ENCODE measurements at regions not wholly inside any gene's neighbourhood (a gene's known extent, or its start where the extent isn't known, plus 50 kb on each side); places are given as distances from the start of the nearest gene placed in this dataset.

DNA sequence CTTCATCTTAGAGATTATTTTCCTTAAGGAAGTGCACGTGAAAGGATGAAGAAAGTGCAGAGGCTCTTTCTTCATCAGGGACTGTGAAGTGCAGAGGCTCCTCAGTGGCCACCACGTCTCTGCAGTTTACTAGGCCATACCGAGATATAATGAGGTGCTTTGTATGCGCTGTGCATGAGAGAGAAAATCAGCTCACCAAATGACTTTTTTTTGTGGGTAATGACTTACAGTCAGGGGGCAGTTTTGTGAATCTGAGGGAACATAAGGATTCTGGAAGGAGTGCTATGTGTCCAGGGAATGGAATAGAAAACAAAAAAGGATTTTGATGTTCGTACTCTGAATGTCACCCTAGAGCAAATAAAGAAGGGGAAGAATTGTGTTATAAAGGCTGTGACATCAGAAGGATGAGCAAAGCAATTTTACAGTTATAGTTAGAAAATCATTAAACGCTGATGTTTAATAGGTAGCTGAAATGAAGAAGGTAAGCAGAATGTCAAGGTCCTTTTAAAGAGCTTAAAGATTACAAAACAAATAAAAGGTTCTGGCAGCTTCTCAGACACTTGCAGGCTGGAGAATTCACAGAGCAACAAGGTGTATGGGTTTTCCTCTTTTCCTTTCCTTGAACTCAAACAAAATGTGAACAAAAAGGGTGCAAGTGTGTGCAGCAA lies 247.5 kb upstream of the NOVA1 start:
- H3K36me3 Mint-ChIP-seq (ENCODE audit: low read depth): no peaks in the 10 kb centered on the region

DNA sequence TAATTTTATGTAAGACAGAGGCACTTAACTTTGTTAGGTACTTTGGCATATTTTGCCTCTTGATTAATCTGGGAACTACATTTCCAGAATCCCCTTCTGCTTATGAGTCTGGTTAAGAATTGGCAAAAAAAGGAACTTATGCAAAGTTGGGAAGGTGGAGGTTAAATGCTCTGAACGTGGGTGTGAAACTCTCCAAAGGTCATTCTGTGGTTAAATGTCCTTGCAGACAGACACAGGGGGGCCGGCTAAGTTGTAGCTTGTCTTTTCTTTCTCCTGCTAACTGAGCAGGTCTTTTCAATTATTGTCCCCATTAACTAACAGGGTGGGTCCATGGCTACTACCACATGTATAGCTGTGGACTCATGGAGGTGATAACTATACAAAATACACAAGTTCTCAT lies 248.6 kb upstream of the NOVA1 start:
- DNase-seq: no peak
- no peaks in the 10 kb centered on the region for H3K36me3 Mint-ChIP-seq (ENCODE audit: low read depth)
- no peaks in the 10 kb centered on the region for H3K27me3 Mint-ChIP-seq
- no peak overlapping the region for H3K27ac Mint-ChIP-seq
- no peak overlapping the region for H3K4me3 Mint-ChIP-seq
- no peak for ATAC-seq
- no peaks in the 10 kb centered on the region for H3K4me1 Mint-ChIP-seq
- H3K9me3 ChIP-seq (ENCODE audit: control insufficient read depth, low read length, poor library complexity, severe bottlenecking): no peaks in the 10 kb centered on the region

More for the DNA sequence above, 247.5 kb upstream of the NOVA1 start:
- no peaks in the 10 kb centered on the region for H3K9me3 ChIP-seq (ENCODE audit: control insufficient read depth, low read length, poor library complexity, severe bottlenecking)
- Mint-ChIP-seq H3K27ac (no peak overlapping the region), H3K27me3 (no peaks in the 10 kb centered on the region), H3K4me1 (no peaks in the 10 kb centered on the region), H3K4me3 (no peak overlapping the region)
- no peak for ATAC-seq
- DNase-seq: no peak

DNA sequence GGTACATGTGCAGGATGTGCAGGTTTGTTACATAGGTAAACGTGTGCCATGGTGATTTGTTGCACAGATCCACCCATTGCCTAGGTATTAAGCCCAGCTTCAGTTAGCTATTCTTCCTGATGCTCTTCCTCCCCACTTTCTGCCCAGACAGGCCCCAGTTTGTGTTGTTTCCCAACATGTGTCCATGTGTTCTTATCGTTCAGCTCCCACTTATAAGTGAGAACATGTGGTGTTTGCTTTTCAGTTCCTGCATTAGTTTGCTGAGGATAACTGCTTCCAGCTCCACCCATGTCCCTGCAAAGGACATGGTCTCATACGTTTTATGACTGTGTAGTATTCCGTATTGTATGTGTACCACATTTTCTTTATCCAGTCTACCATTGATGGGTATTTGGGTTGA lies 251.7 kb upstream of the NOVA1 start:
- Mint-ChIP-seq H3K4me3 (no peak overlapping the region), H3K27me3 (no peaks in the 10 kb centered on the region), H3K36me3 (ENCODE audit: low read depth) (no peaks in the 10 kb centered on the region), H3K4me1 (no peaks in the 10 kb centered on the region), H3K27ac (no peak overlapping the region)
- no peaks in the 10 kb centered on the region for H3K9me3 ChIP-seq (ENCODE audit: control insufficient read depth, low read length, poor library complexity, severe bottlenecking)
- no peak for DNase-seq
- no peak for ATAC-seq

DNA sequence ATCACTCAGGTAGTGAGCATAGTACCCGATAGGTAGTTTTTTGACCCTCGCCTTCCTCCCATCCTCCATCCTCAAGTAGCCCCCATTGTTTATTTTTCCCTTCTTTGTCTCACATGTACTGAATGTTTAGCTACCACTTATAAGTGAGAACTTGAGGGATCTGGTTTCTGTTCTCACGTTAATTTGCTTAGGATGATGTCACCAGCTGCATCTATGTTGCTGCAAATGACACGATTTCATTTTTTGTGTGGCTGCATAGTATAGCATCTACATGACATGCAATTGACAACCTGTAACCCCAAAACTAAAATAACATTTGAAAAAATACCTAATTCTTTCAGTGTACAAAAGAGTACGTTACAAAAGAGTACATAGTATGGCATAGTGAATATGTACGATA lies 254.0 kb upstream of the NOVA1 start:
- ATAC-seq: no peak

DNA sequence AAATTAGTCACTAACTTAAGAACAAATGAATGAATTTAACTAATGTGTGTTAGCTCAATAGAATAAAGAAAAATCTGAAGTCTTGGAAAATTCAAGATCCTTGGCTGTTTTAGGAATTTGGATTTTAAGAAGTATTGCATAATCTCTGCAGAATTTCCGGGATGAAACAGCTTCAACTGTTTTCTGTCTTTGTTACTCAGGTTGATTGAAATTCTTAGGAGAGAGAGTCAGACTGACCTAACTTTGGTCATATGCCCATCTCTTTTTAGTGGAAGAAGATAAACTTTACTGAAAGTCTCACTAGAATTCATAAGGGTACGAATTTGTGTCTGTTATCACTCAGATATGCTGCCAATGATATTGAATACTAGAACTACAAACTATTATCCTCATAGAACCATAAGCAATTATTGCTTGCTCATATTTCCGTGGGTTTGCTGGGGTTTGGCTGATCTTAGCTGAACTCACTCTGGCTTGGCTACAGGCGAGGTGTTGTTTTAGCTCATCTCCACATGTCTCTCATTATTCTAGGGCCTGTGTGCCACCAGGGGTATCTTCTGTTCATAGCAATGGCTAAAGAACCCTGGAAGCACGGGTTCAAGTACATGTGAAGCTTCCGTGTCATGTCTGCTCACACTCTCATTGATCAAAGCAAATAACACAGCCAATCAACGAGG lies 257.4 kb upstream of the NOVA1 start:
- ATAC-seq: no peak
- Mint-ChIP-seq H3K27ac (no peak overlapping the region), H3K4me1 (no peaks in the 10 kb centered on the region), H3K27me3 (no peaks in the 10 kb centered on the region), H3K36me3 (ENCODE audit: low read depth) (no peaks in the 10 kb centered on the region), H3K4me3 (no peak overlapping the region)
- no peaks in the 10 kb centered on the region for H3K9me3 ChIP-seq (ENCODE audit: control insufficient read depth, low read length, poor library complexity, severe bottlenecking)
- no peak for DNase-seq

More for the DNA sequence above, 254.0 kb upstream of the NOVA1 start:
- Mint-ChIP-seq H3K27me3 (no peaks in the 10 kb centered on the region), H3K4me1 (no peaks in the 10 kb centered on the region), H3K36me3 (ENCODE audit: low read depth) (no peaks in the 10 kb centered on the region), H3K27ac (no peak overlapping the region), H3K4me3 (no peak overlapping the region)
- no peak for DNase-seq
- no peaks in the 10 kb centered on the region for H3K9me3 ChIP-seq (ENCODE audit: control insufficient read depth, low read length, poor library complexity, severe bottlenecking)

DNA sequence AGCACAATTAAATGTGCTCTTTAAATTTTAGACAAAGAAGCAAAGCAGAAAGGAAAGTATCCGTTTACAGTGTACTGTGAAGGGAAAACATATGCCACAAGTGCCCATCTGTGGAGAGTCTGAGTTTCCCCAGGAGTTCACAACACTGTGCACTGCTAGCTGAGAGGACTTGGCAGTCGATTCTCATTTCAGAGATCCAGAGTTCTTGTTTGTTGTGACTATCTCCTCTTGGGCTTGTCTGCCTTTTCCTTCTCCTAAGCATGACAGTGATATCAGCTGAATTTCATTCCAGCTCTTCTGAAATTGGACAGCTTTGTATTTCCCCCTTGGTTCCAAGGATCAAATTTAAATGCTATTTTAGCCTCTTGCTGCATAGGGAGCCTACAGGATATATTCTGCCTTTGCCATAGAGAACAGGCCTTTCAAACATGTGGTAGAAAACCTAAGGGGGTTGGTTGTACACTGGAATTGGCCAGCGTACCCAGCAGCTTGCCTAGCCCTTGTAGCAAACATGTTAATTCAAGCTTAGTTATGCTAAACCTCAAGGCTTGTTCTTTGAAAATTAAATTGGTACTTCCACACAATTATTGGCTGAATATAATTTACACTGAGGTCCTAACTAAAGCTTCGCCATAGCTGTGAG lies 259.2 kb upstream of the NOVA1 start:
- ATAC-seq (no peak), DNase-seq (no peak)
- Mint-ChIP-seq H3K4me3 (no peak overlapping the region), H3K36me3 (ENCODE audit: low read depth) (no peaks in the 10 kb centered on the region), H3K4me1 (no peaks in the 10 kb centered on the region), H3K27ac (no peak overlapping the region), H3K27me3 (no peaks in the 10 kb centered on the region)
- H3K9me3 ChIP-seq (ENCODE audit: control insufficient read depth, low read length, poor library complexity, severe bottlenecking): no peaks in the 10 kb centered on the region

DNA sequence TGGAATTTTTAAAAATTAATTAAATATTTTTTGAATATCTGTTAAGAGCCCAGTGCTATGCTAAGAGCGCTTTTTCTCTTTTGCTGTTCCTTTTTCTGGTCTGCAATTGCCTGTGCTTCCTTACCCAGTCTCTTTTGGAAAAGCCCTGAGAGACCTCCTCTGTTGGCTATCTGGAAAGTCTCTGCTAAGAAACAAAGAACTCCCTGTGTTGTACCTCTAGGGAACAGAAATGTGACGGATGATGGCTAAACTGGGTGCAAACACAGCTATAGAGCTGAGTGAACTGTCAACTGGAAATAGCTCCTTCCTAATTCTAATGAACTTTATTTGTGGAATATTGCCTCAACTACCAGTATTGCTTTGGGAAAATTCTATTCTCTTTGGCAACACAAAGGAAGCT lies 261.6 kb upstream of the NOVA1 start:
- ATAC-seq: no peak
- Mint-ChIP-seq H3K36me3 (ENCODE audit: low read depth) (no peaks in the 10 kb centered on the region), H3K4me1 (no peaks in the 10 kb centered on the region), H3K4me3 (no peak overlapping the region), H3K27ac (no peak overlapping the region), H3K27me3 (no peaks in the 10 kb centered on the region)
- no peak for DNase-seq
- H3K9me3 ChIP-seq (ENCODE audit: control insufficient read depth, low read length, poor library complexity, severe bottlenecking): no peaks in the 10 kb centered on the region

DNA sequence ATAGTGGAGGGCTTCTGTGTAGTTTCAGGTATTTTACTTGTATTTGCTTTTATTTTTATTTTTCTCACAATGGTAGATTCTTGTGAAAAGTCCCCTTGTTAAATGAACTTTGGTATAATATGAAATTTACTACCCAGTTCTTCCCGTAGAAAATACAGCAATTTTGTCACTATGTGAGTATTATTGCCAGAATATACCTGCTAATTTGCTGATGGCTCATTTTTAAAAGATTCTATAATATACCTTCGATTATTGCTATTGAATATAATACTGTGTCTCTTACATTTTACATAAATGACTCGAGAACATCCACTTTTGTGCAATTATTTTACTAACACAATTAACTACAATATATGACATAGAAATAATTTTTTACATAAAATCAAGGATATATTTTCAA lies 262.3 kb upstream of the NOVA1 start:
- DNase-seq (no peak), ATAC-seq (no peak)
- Mint-ChIP-seq H3K36me3 (ENCODE audit: low read depth) (no peaks in the 10 kb centered on the region), H3K27ac (no peak overlapping the region), H3K4me1 (no peaks in the 10 kb centered on the region), H3K27me3 (no peaks in the 10 kb centered on the region), H3K4me3 (no peak overlapping the region)
- no peaks in the 10 kb centered on the region for H3K9me3 ChIP-seq (ENCODE audit: control insufficient read depth, low read length, poor library complexity, severe bottlenecking)

DNA sequence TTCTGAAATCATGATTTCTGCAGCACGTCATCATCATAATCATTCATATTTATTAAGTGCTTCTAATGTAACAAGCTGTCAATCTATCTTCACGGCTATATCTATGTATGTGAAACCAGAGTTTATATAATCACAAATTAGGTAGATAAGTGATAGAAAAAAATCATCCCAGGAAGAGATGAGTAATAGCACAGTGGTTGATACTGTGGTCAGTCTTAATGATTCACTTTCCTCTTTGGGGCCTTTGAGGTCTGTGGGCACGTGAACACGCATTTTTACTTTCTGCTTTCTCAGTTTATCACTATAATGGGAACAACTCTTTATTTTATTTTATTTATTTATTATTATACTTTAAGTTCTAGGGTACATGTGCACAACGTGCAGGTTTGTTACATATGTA lies 265.9 kb upstream of the NOVA1 start:
- Mint-ChIP-seq H3K27ac (no peak overlapping the region), H3K27me3 (no peaks in the 10 kb centered on the region), H3K4me1 (no peaks in the 10 kb centered on the region), H3K36me3 (ENCODE audit: low read depth) (no peaks in the 10 kb centered on the region), H3K4me3 (no peak overlapping the region)
- DNase-seq: no peak
- no peak for ATAC-seq
- H3K9me3 ChIP-seq (ENCODE audit: control insufficient read depth, low read length, poor library complexity, severe bottlenecking): no peaks in the 10 kb centered on the region

DNA sequence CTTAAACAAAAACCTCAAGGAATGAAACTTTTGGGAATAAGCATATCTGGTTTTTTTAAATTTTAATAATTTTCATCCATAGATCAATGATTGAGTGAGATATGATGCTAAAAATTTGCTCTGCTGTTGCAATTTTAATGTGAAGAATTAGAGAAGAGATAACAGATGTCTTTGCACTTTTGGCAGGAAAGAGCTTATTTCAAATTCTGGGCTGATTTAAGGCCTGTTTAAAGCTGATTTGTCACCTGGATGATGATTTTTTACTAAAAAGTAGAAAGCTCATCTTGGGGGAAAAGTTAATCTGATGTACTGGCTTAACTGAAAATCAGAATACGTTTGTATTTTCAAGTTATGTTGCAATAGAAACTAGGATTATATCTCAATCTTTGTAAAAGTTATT lies 268.9 kb upstream of the NOVA1 start:
- H3K4me1 Mint-ChIP-seq: no peaks in the 10 kb centered on the region
- H3K36me3 Mint-ChIP-seq (ENCODE audit: low read depth): no peaks in the 10 kb centered on the region
- DNase-seq: no peak
- H3K9me3 ChIP-seq (ENCODE audit: control insufficient read depth, low read length, poor library complexity, severe bottlenecking): no peaks in the 10 kb centered on the region
- ATAC-seq: no peak
- no peak overlapping the region for H3K4me3 Mint-ChIP-seq
- no peaks in the 10 kb centered on the region for H3K27me3 Mint-ChIP-seq
- H3K27ac Mint-ChIP-seq: no peak overlapping the region

DNA sequence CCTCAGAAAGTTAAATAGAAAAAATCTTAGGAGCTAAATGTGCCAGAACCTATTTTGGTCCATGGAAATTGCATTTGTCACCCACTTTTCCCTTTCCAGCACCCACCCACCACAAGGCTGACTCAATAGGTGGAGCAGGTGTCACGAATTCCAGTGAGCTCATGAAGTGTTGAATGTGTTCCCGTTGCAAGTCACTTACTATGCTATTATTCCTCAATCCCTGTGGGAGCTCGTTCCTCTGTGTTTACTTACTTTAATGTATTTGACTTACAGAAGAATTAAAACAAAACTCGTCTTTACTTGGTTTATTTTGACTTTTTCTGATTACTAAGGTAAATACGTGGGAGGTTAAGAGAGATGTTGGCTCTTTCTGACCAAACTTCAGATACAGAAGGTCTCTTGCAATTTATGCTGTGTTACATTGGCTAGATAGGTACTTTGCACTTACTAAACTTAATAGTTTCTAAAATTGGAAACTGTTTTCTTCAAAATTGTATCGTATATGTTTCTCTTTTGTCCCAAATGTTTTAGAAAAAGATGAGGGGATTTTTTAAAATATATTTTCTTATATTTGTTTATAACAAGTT lies 269.4 kb upstream of the NOVA1 start:
- ATAC-seq: no peak
- H3K36me3 Mint-ChIP-seq (ENCODE audit: low read depth): no peaks in the 10 kb centered on the region
- DNase-seq: no peak
- H3K9me3 ChIP-seq (ENCODE audit: control insufficient read depth, low read length, poor library complexity, severe bottlenecking): no peaks in the 10 kb centered on the region
- no peak overlapping the region for H3K27ac Mint-ChIP-seq
- H3K4me3 Mint-ChIP-seq: no peak overlapping the region
- H3K27me3 Mint-ChIP-seq: no peaks in the 10 kb centered on the region
- no peaks in the 10 kb centered on the region for H3K4me1 Mint-ChIP-seq

DNA sequence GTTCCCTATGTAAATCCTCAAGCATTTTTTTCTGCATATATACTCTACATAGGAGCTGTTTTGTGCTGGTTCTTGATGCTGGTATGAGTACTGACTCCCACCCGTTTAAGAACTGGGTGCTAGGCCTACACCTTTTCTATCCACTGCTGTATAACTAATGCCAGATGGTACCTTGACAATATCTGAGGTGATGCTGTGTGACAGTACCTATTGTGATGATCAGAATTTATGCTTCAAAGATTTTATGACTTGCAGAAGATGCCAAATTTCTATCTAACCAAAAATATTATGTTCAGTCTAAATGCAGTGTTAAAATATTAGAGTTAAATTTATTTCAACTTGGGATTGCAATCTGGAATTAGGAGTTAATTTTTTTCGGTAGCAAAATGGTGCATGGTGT lies 272.3 kb upstream of the NOVA1 start:
- ATAC-seq: no peak
- Mint-ChIP-seq H3K27ac (no peak overlapping the region), H3K27me3 (no peaks in the 10 kb centered on the region), H3K4me3 (no peak overlapping the region), H3K4me1 (no peaks in the 10 kb centered on the region), H3K36me3 (ENCODE audit: low read depth) (no peaks in the 10 kb centered on the region)
- DNase-seq: no peak
- H3K9me3 ChIP-seq (ENCODE audit: control insufficient read depth, low read length, poor library complexity, severe bottlenecking): no peaks in the 10 kb centered on the region

DNA sequence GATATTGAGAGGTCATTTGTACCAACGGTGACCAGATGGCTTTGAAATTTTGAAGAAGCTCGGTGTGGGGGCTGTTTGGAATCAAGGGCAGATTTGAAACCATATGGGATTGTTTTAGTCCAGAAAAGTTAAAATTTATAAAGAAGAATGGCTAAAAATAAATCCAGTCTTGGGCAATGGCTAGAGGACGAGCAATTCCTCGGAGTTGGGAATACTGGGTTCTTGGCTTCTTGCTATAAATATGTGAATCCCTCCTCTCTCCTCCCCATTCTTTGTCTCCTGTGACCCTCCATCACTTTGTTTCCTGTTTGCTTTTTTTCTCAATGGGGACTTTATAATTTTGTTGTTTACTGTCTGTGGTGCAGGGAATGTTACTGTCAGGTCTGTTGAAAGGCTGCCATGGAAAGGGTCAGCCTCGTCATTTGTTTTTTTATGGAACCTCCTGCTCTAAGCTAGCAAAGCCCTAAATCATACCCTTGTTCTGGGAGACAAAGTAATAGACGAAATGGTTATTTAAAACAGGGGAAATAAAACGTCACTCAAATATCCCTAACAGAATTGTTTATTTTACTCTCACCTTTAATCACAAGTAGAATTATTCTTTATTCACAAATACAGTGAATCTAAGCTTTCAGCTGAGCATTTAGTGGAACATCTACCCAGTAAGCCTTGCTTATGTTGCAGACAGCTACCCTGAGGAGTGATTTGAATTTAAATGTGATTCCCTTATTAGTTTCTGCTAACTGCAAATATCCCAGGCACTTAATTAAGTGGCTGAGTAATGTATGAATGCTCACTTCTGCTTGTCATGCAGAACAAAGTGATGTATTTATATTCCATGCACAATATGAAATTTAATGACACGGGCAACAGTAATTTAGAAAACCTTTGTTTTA lies 273.1 kb upstream of the NOVA1 start:
- Mint-ChIP-seq H3K4me3 (no peak overlapping the region), H3K36me3 (ENCODE audit: low read depth) (no peaks in the 10 kb centered on the region), H3K27ac (no peak overlapping the region), H3K27me3 (no peaks in the 10 kb centered on the region), H3K4me1 (no peaks in the 10 kb centered on the region)
- DNase-seq (no peak), ATAC-seq (no peak)
- no peaks in the 10 kb centered on the region for H3K9me3 ChIP-seq (ENCODE audit: control insufficient read depth, low read length, poor library complexity, severe bottlenecking)

Measured in T-helper 17 cell (primary cell).